Omental fat pad (tissue), 3 donors: ENCODE measurements at regions not wholly inside any gene's neighbourhood (a gene's known extent, or its start where the extent isn't known, plus 50 kb on each side); places are given as distances from the start of the nearest gene placed in this dataset.
A peak's percentile ranks its signal among the peaks of the same experiment; 100 is the strongest.

Experiments
- ATAC-seq: fragments of 150-250 bp; one replicate; pipeline ENCODE4 v1.9.1; 2016; ENCODE audit warnings: mild to moderate bottlenecking, moderate library complexity; ENCODE audit not compliant: low FRiP score
- DNase-seq: peaks from one replicate; pipeline ENCODE4 v3.0.0-alpha.2; 2019; ENCODE audit warnings: low spot score
- CTCF ChIP-seq, 3 donors: fragments of 450-650 bp; IDR thresholded peaks; one replicate each; pipeline ENCODE4 v1.5.1; 2016 to 2017; ENCODE audit warnings: antibody characterized with exemption in 3 of 3, mild to moderate bottlenecking in 3 of 3, moderate library complexity in 2 of 3

DNA sequence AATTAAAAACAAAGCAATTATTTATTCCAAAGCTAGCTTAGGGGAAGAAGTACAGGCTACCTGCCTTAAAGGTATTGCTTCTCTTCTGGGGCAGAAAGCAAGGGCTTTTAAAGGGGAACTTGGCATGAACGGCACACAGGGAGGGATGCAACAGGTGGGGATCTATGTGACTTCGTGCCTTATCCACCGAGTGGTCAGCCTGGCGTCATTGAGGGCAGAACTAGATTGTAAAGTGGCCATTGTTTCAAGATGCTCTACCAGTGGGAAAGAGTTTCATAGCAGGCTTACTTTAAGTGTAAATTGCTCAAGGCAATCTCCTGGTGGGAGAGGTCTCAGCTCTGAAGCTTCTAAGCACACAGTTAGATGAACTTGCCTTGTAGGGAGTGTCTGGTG lies 360.4 kb downstream of the ATP23 start:
- ATAC-seq (no peak), DNase-seq (no peak)
- TF ChIP-seq CTCF (IDR thresholded peaks at IDR 0.05) = no peak

GRCh38 chr12:58302487-58303011 lies 361.2 kb downstream of the ATP23 start:
- ATAC-seq = no peak
- TF ChIP-seq CTCF (IDR thresholded peaks at IDR 0.05) = no peak

DNA sequence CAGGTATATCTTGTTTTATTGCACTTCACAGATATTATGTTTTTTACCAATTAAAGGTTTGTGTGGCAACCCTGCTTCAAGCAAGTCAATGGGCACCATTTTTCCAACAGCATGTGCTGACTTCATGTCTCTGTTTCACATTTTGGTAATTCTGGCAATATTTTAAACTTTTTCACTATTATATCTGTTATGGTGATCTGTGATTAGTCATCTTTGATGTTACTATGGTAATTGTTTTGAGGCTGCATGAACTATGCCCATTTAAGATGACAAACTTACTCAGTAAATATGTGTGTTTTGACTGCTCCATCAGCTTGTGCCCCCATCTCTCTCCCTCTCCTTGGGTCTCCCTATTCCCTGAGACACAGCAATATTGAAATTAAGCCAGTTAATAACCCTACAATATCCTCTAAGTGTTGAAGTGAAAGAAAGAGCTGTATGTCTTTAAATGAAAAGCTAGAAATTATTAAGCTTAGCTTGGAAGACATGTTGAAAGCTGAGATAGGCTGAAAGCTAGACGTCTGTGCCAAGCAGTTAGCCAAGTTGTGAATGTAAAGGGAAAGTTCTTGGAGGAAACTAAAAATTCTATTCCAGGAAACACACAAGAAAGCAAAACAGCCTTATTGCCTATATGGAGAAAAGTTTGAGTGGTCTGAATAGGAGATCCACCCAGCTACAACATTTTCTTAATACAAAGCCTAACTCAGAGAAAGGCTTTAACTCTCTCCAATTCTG lies 365.1 kb downstream of the ATP23 start:
- no peak for TF ChIP-seq CTCF (IDR thresholded peaks at IDR 0.05)
- ATAC-seq = no peak
- no peak for DNase-seq

More at GRCh38 chr12:58302487-58303011, 361.2 kb downstream of the ATP23 start:
- no peak for DNase-seq

GRCh38 chr12:58309806-58310205 lies 368.4 kb downstream of the ATP23 start:
- ATAC-seq (no peak), DNase-seq (no peak)
- no peak for TF ChIP-seq CTCF (IDR thresholded peaks at IDR 0.05)

DNA sequence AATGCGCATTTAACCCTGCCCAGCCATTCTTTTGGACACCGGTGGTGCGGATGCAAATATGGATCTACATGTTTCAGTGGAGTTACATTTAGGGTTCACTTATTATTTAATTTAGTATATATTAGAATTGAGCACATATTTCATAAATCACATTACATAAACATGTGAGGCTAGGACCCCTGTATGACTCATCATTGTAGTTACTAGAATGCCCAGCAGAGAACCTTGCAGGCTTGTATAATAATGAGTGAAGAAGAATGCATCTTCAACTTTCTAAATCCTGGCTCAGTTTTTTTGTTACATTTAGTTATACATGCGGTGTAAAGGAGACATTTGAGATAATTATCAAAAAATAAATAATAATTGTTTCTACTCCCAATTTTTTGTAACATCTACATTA lies 369.0 kb downstream of the ATP23 start:
- no peak for DNase-seq
- ATAC-seq = peak; percentile 25
- TF ChIP-seq CTCF (IDR thresholded peaks at IDR 0.05) = no peak

- DNase-seq = no peak
- no peak for TF ChIP-seq CTCF (IDR thresholded peaks at IDR 0.05)
- peak; percentile 92 for ATAC-seq
Measured at GRCh38 chr12:58310809-58311622, 369.6 kb downstream of the ATP23 start.
